CD4-positive, alpha-beta T cell (primary cell): ENCODE measurements at regions not wholly inside any gene's neighbourhood (a gene's known extent, or its start where the extent isn't known, plus 50 kb on each side); places are given as distances from the start of the nearest gene placed in this dataset.

Source experiments
- ATAC-seq: fragments of 200-7000 bp; cut with Tn5 transposase; one replicate; pipeline ENCODE4 v1.10.0; 2022; ENCODE audit warnings: mild to moderate bottlenecking; ENCODE audit not compliant: poor library complexity
- CTCF ChIA-PET: fragments of 350-600 bp; sonication (Branson Sonifier 250); formaldehyde crosslinking; loops from one replicate; lab custom pipeline; 2021; ENCODE audit warnings: antibody characterized with exemption, inconsistent platforms; lab: Charles Lee
- POLR2A ChIA-PET: fragments of 350-600 bp; sonication (Branson Sonifier 250); formaldehyde crosslinking; loops from one replicate; lab custom pipeline; 2021; ENCODE audit warnings: antibody characterized with exemption, inconsistent platforms; lab: Charles Lee
- DNase-seq, 14 experiments: peaks; one replicate each; pipeline ENCODE4 v3.0.0-alpha.2; 2013 to 2020; ENCODE audit warnings: mixed read lengths in 2 of 14
- H3K27ac ChIP-seq, 2 donors: one replicate each; pipeline versions ENCODE4 v1.5.1 to v1.7.0; 2013; ENCODE audit warnings: low read length in 2 of 2, low read depth in 1 of 2, mild to moderate bottlenecking in 1 of 2
- H3K27me3 ChIP-seq, 2 experiments: 1 replicate in 1 of 2; 2 replicates in 1 of 2; pipeline versions ENCODE4 v1.6.1 to v1.7.0; 2013; ENCODE audit warnings: low read length in 2 of 2, control low read depth in 1 of 2, mild to moderate bottlenecking in 1 of 2, moderate library complexity in 1 of 2; ENCODE audit not compliant: insufficient read depth in 2 of 2, control insufficient read depth in 1 of 2
- H3K36me3 ChIP-seq: one replicate; pipeline ENCODE4 v1.6.1; 2013; ENCODE audit warnings: low read length, control low read depth; ENCODE audit not compliant: insufficient read depth
- H3K4me1 ChIP-seq: one replicate; pipeline ENCODE4 v1.6.1; 2013; ENCODE audit warnings: low read length, control low read depth; ENCODE audit not compliant: insufficient read depth
- H3K4me3 ChIP-seq: one replicate; pipeline ENCODE4 v1.5.1; 2013; ENCODE audit warnings: mild to moderate bottlenecking, low read length, moderate library complexity
- H3K9me3 ChIP-seq, 2 experiments: 1 replicate in 1 of 2; 2 replicates in 1 of 2; pipeline versions ENCODE4 v1.6.1 to v1.7.0; 2013; ENCODE audit warnings: low read length in 2 of 2, mild to moderate bottlenecking in 2 of 2, control low read depth in 1 of 2, moderate library complexity in 1 of 2; ENCODE audit not compliant: control insufficient read depth in 1 of 2, insufficient read depth in 1 of 2
- H3K27ac Mint-ChIP-seq: one replicate; pipeline ENCODE4 v1.8.0; 2020; ENCODE audit warnings: mixed read lengths
- H3K27me3 Mint-ChIP-seq: one replicate; pipeline ENCODE4 v1.8.0; 2021; ENCODE audit warnings: mixed read lengths
- H3K36me3 Mint-ChIP-seq: one replicate; pipeline ENCODE4 v1.8.0; 2021; ENCODE audit warnings: low read depth, mixed read lengths
- H3K4me1 Mint-ChIP-seq: one replicate; pipeline ENCODE4 v1.8.0; 2021; ENCODE audit warnings: low read depth, mixed read lengths
- H3K4me3 Mint-ChIP-seq: one replicate; pipeline ENCODE4 v1.8.0; 2020; ENCODE audit warnings: mild to moderate bottlenecking, mixed read lengths
- H3K9me3 Mint-ChIP-seq: one replicate; pipeline ENCODE4 v1.8.0; 2020; ENCODE audit warnings: mixed read lengths
- CTCF ChIP-seq: fragments of 200-600 bp; IDR thresholded peaks from one replicate; pipeline ENCODE4 v1.8.0; 2022; ENCODE audit warnings: antibody characterized with exemption, mild to moderate bottlenecking
- intact Hi-C, 2 experiments: fragments of 100-400 bp; cut with DNase I in 1 of 2; cut with micrococcal nuclease in 1 of 2; formaldehyde crosslinking; loops; one replicate each; pipeline versions ENCODE4 v1.15.1 to v1.9.0; 2023 to 2025; cut with DNase I, micrococcal nuclease

GRCh38 chrY:19947702-19948101 lies 203.2 kb upstream of the KDM5D start:
- no peaks in the 10 kb centered on the region for H3K36me3 ChIP-seq
- intact Hi-C loops, result no loop called here
- no peaks in the 10 kb centered on the region for H3K36me3 Mint-ChIP-seq

GRCh38 chrY:19899011-19899410 lies 154.5 kb upstream of the KDM5D start:
- CTCF ChIA-PET, result no interaction called here
- no peak for ATAC-seq

More at GRCh38 chrY:19947702-19948101, 203.2 kb upstream of the KDM5D start:
- Mint-ChIP-seq H3K27ac (no peak overlapping the region), H3K27me3 (peaks cover 3% of the 10 kb centered on the region), H3K9me3 (no peaks in the 10 kb centered on the region), H3K4me3 (no peak overlapping the region), H3K4me1 (no peaks in the 10 kb centered on the region)
- ATAC-seq (no peak), DNase-seq (no peak)
- Histone ChIP-seq H3K4me1 (no peaks in the 10 kb centered on the region), H3K27ac (no peak overlapping the region), H3K9me3 (no peaks in the 10 kb centered on the region), H3K27me3 (no peaks in the 10 kb centered on the region), H3K4me3 (no peak overlapping the region)
- no peak for TF ChIP-seq CTCF
- CTCF ChIA-PET, result no interaction called here
- POLR2A ChIA-PET, result no interaction called here

GRCh38 chrY:19892076-19892964 lies 147.8 kb upstream of the KDM5D start:
- POLR2A ChIA-PET, result no interaction called here
- CTCF ChIA-PET, result no interaction called here
- no peaks in the 10 kb centered on the region for H3K4me1 Mint-ChIP-seq
- H3K27me3 ChIP-seq, result no peaks in the 10 kb centered on the region
- no peak overlapping the region for H3K27ac ChIP-seq
- intact Hi-C loops, result no loop called here
- no peak overlapping the region for H3K4me3 ChIP-seq
- no peak for TF ChIP-seq CTCF
- ATAC-seq (no peak), DNase-seq (no peak)
- peaks cover 4% of the 10 kb centered on the region for H3K27me3 Mint-ChIP-seq
- H3K9me3 Mint-ChIP-seq, result no peaks in the 10 kb centered on the region
- no peak overlapping the region for H3K27ac Mint-ChIP-seq
- H3K4me1 ChIP-seq, result no peaks in the 10 kb centered on the region
- H3K4me3 Mint-ChIP-seq, result no peak overlapping the region
- H3K36me3 ChIP-seq, result no peaks in the 10 kb centered on the region
- no peaks in the 10 kb centered on the region for H3K9me3 ChIP-seq
- no peaks in the 10 kb centered on the region for H3K36me3 Mint-ChIP-seq

More at GRCh38 chrY:19899011-19899410, 154.5 kb upstream of the KDM5D start:
- POLR2A ChIA-PET, result no interaction called here
- Mint-ChIP-seq H3K27me3 (no peaks in the 10 kb centered on the region), H3K27ac (no peak overlapping the region), H3K4me1 (no peaks in the 10 kb centered on the region), H3K36me3 (no peaks in the 10 kb centered on the region), H3K4me3 (no peak overlapping the region), H3K9me3 (no peaks in the 10 kb centered on the region)
- H3K4me1 ChIP-seq, result no peaks in the 10 kb centered on the region
- TF ChIP-seq CTCF, result no peak
- H3K27ac ChIP-seq, result no peak overlapping the region
- H3K36me3 ChIP-seq, result no peaks in the 10 kb centered on the region
- no peaks in the 10 kb centered on the region for H3K27me3 ChIP-seq
- no peaks in the 10 kb centered on the region for H3K9me3 ChIP-seq
- intact Hi-C loops, result no loop called here
- no peak for DNase-seq
- no peak overlapping the region for H3K4me3 ChIP-seq
